DOHH2 (cell line): ENCODE measurements at regions not wholly inside any gene's neighbourhood (a gene's known extent, or its start where the extent isn't known, plus 50 kb on each side); places are given as distances from the start of the nearest gene placed in this dataset.

Experiments used
- CTCF ChIP-seq: fragments of 200-600 bp; sonication (generic); IDR thresholded peaks from one replicate; pipeline ENCODE4 v1.5.1; 2014; ENCODE audit warnings: antibody characterized with exemption, mild to moderate bottlenecking, low read depth, low read length; ENCODE audit not compliant: poor library complexity, severe bottlenecking
- EZH2phosphoT487 ChIP-seq: fragments of 200-600 bp; sonication (generic); IDR thresholded peaks from 2 replicates; pipeline ENCODE4 v1.6.1; 2017; ENCODE audit warnings: borderline replicate concordance, mild to moderate bottlenecking, antibody characterized with exemption, low read length, moderate library complexity, mixed read lengths

GRCh38 chr5:98334946-98335345 is 438.5 kb upstream of the RGMB start:
- TF ChIP-seq EZH2phosphoT487: no peak
- TF ChIP-seq CTCF: no peak
